GM23338 (cell line): ENCODE measurements at regions not wholly inside any gene's neighbourhood (a gene's known extent, or its start where the extent isn't known, plus 50 kb on each side); places are given as distances from the start of the nearest gene placed in this dataset.
"Not testable (repeated sequence)": the region's sequence is repeated elsewhere in the genome, so short reads cannot be mapped to it uniquely, and the experiment has no call there.

Experiments
- ATAC-seq: fragments of 200-7000 bp; cut with Tn5 transposase; 3 replicates; pipeline ENCODE4 v1.9.1; 2020
- DNase-seq: peaks from one replicate; pipeline ENCODE4 v3.0.0-alpha.2; 2015; ENCODE audit warnings: low spot score
- H2AFZ ChIP-seq: fragments of 200-600 bp; sonication (generic); 2 replicates; pipeline ENCODE4 v1.8.0; 2016; ENCODE audit warnings: antibody characterized with exemption, mild to moderate bottlenecking, moderate library complexity
- H3F3A ChIP-seq: fragments of 200-600 bp; sonication (generic); replicated peaks from 2 replicates; pipeline ENCODE4 v1.8.0; 2017; ENCODE audit warnings: antibody characterized with exemption, mixed run types, low read depth
- H3K27ac ChIP-seq: fragments of 200-600 bp; sonication (generic); 2 replicates; pipeline ENCODE4 v1.6.1; 2016; ENCODE audit warnings: low read depth
- H3K27me3 ChIP-seq: fragments of 200-600 bp; sonication (generic); 2 replicates; pipeline ENCODE4 v1.8.0; 2016; ENCODE audit warnings: mild to moderate bottlenecking, mixed run types, moderate library complexity; ENCODE audit not compliant: insufficient read depth
- H3K36me3 ChIP-seq: fragments of 200-600 bp; sonication (generic); 2 replicates; pipeline ENCODE4 v1.8.0; 2016; ENCODE audit warnings: mild to moderate bottlenecking; ENCODE audit not compliant: insufficient read depth
- H3K4me1 ChIP-seq: fragments of 200-600 bp; sonication (generic); 2 replicates; pipeline ENCODE4 v1.8.0; 2016; ENCODE audit warnings: mild to moderate bottlenecking, moderate library complexity; ENCODE audit not compliant: insufficient read depth
- H3K4me2 ChIP-seq: fragments of 200-600 bp; sonication (generic); 2 replicates; pipeline ENCODE4 v1.7.1; 2017; ENCODE audit warnings: mixed run types
- H3K4me3 ChIP-seq: fragments of 200-600 bp; sonication (generic); 2 replicates; pipeline ENCODE4 v1.6.1; 2016; ENCODE audit warnings: mixed run types
- H3K79me2 ChIP-seq: fragments of 200-600 bp; sonication (generic); replicated peaks from 2 replicates; pipeline ENCODE4 v1.8.0; 2017; ENCODE audit warnings: mild to moderate bottlenecking; ENCODE audit not compliant: insufficient read depth
- H3K9me2 ChIP-seq: fragments of 200-600 bp; sonication (generic); 2 replicates; pipeline ENCODE4 v1.8.0; 2017; ENCODE audit not compliant: insufficient read depth
- H4K20me1 ChIP-seq: fragments of 200-600 bp; sonication (generic); replicated peaks from 2 replicates; pipeline ENCODE4 v1.8.0; 2017; ENCODE audit warnings: mild to moderate bottlenecking; ENCODE audit not compliant: insufficient read depth
- H3K27ac Mint-ChIP-seq: 2 replicates; pipeline ENCODE4 v1.8.0; 2020; ENCODE audit warnings: inconsistent platforms, mild to moderate bottlenecking, moderate library complexity, mixed read lengths
- H3K27me3 Mint-ChIP-seq: 3 replicates; pipeline ENCODE4 v1.8.0; 2022; ENCODE audit warnings: low read depth, mild to moderate bottlenecking, moderate library complexity, mixed read lengths, inconsistent platforms; ENCODE audit not compliant: insufficient read depth, poor library complexity
- H3K36me3 Mint-ChIP-seq: 3 replicates; pipeline ENCODE4 v1.8.0; 2021; ENCODE audit warnings: low read depth, mild to moderate bottlenecking, inconsistent platforms, moderate library complexity, mixed read lengths
- H3K4me1 Mint-ChIP-seq: 3 replicates; pipeline ENCODE4 v1.8.0; 2020; ENCODE audit warnings: mild to moderate bottlenecking, inconsistent platforms, mixed read lengths
- H3K4me3 Mint-ChIP-seq: 3 replicates; pipeline ENCODE4 v1.8.0; 2021; ENCODE audit warnings: moderate library complexity, mild to moderate bottlenecking, inconsistent platforms, mixed read lengths
- H3K9me3 Mint-ChIP-seq: 3 replicates; pipeline ENCODE4 v1.8.0; 2020; ENCODE audit warnings: moderate library complexity, mild to moderate bottlenecking, inconsistent platforms, mixed read lengths
- CREB1 ChIP-seq: fragments of 250-450 bp; sonication (Bioruptor Pico); IDR thresholded peaks from 2 replicates; pipeline ENCODE4 v1.5.0; 2020; ENCODE audit warnings: low read depth, mild to moderate bottlenecking, moderate library complexity
- ETS1 ChIP-seq: IDR thresholded peaks from 2 replicates; pipeline ENCODE4 v1.6.1; 2016; ENCODE audit warnings: antibody characterized with exemption
- EZH2 ChIP-seq: fragments of 200-600 bp; sonication (generic); IDR thresholded peaks from one replicate; pipeline ENCODE4 v1.8.0; 2017; ENCODE audit warnings: antibody characterized with exemption, mild to moderate bottlenecking, low read depth; ENCODE audit not compliant: unreplicated experiment
- EZH2phosphoT487 ChIP-seq: fragments of 200-600 bp; sonication (generic); IDR thresholded peaks from one replicate; pipeline ENCODE4 v1.8.1; 2018; ENCODE audit warnings: antibody characterized with exemption; ENCODE audit not compliant: unreplicated experiment
- JUNB ChIP-seq: IDR thresholded peaks from one replicate; pipeline ENCODE4 v1.6.1; 2016; ENCODE audit warnings: antibody characterized with exemption; ENCODE audit not compliant: unreplicated experiment
- NANOG ChIP-seq: IDR thresholded peaks from 2 replicates; pipeline ENCODE4 v1.6.1; 2016; ENCODE audit warnings: antibody characterized with exemption, borderline replicate concordance
- POLR2AphosphoS5 ChIP-seq: IDR thresholded peaks from 2 replicates; pipeline ENCODE4 v1.6.1; 2016; ENCODE audit warnings: antibody characterized with exemption, low read depth
- STAT1 ChIP-seq: IDR thresholded peaks from one replicate; pipeline ENCODE4 v1.6.1; 2016; ENCODE audit warnings: antibody characterized with exemption; ENCODE audit not compliant: unreplicated experiment
- ZNF331 ChIP-seq: fragments of 250-450 bp; sonication (Bioruptor Pico); IDR thresholded peaks from 2 replicates; pipeline ENCODE4 v1.5.0; 2020; ENCODE audit warnings: low read depth, mild to moderate bottlenecking, moderate library complexity
- TF ChIP-seq, protein P1 (sequence below): fragments of 250-450 bp; sonication (Bioruptor Pico); IDR thresholded peaks from 2 replicates; pipeline ENCODE4 v1.5.0; 2020; ENCODE audit warnings: mild to moderate bottlenecking, moderate library complexity
- TF ChIP-seq, protein P2 (sequence below), 2 experiments: fragments of 200-600 bp in 1 of 2; sonication (generic) in 1 of 2; conservative IDR thresholded peaks; 2 replicates each; pipeline versions ENCODE4 v1.5.1 to v1.6.1; 2016 to 2017; ENCODE audit warnings: antibody characterized with exemption in 2 of 2, low read depth in 2 of 2, mild to moderate bottlenecking in 2 of 2, moderate library complexity in 1 of 2

DNA sequence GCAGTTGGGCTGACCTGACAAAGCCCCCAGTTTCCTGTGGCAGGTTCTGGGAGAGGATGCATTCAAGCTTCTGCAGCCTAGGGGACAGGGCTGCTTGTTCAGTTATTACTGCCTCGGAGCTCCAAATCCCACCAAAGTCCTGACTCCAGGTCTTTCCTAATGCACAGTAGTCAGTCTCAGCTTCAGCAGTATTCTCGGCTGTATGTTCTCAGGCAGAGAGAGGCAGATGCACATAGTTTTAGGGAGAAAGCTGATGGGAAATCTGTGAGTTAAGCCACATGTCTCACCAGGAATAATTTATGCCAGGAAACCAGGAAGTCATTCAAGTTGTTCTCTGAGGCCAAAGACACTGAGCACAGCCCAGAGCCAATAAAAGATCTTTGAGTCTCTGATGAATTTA, 75.3 kb upstream of the BLTP1 start:
- H3K4me1 ChIP-seq, H3K4me3 Mint-ChIP-seq, DNase-seq, H3F3A ChIP-seq, H3K27ac Mint-ChIP-seq, H3K36me3 Mint-ChIP-seq, H3K27me3 Mint-ChIP-seq, H3K9me2 ChIP-seq, H3K27ac ChIP-seq, H3K4me3 ChIP-seq, H4K20me1 ChIP-seq, H3K4me1 Mint-ChIP-seq, H3K4me2 ChIP-seq, H3K27me3 ChIP-seq, H3K36me3 ChIP-seq, H3K79me2 ChIP-seq, H3K9me3 Mint-ChIP-seq: not testable (repeated sequence)
- H2AFZ ChIP-seq, result peak overlapping the region; percentile 20; the same call in 1 of the 2 replicates
- ATAC-seq, result peak; percentile 61

DNA sequence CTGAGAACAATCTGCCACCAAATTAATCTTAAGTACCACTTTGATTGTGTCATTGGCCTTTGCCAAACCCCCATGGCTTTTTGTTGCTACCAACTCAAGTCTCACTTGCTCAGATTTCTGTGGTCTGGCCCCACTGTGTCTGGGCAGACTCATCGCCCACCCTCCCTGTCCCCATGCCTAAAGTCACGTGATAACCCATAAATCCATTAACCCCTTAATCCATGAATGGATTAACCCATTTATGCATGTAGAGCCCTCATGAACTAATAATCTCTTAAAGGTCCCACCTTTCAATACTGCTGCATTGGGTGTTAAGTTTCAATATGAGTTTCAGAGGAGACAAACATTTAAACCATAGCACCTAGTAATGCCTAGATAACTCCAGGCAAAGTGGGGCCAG, 78.5 kb upstream of the BLTP1 start:
- Mint-ChIP-seq H3K27me3 (no peaks in the 10 kb centered on the region), H3K4me3 (no peak overlapping the region), H3K36me3 (no peaks in the 10 kb centered on the region), H3K4me1 (peaks cover 4% of the 10 kb centered on the region; the same call in 2 of the 3 replicates), H3K27ac (no peak overlapping the region), H3K9me3 (no peaks in the 10 kb centered on the region)
- no peaks in the 10 kb centered on the region for H4K20me1 ChIP-seq
- ATAC-seq, result no peak
- H3K36me3 ChIP-seq, result no peaks in the 10 kb centered on the region
- no peaks in the 10 kb centered on the region for H3K27me3 ChIP-seq
- H2AFZ ChIP-seq, result no peak overlapping the region
- DNase-seq, result no peak
- no peak overlapping the region for H3K27ac ChIP-seq
- H3K4me2 ChIP-seq, result no peak overlapping the region
- no peaks in the 10 kb centered on the region for H3K79me2 ChIP-seq
- H3K4me1 ChIP-seq, result no peaks in the 10 kb centered on the region
- H3F3A ChIP-seq, result no peaks in the 10 kb centered on the region
- no peak overlapping the region for H3K4me3 ChIP-seq
- H3K9me2 ChIP-seq, result no peaks in the 10 kb centered on the region
- TF ChIP-seq NANOG (no peak), STAT1 (no peak), JUNB (no peak), ZNF331 (CRISPR knock-in tag) (no peak), EZH2phosphoT487 (no peak), CREB1 (CRISPR knock-in tag) (no peak), POLR2AphosphoS5 (no peak), ETS1 (no peak), EZH2 (no peak)
- TF ChIP-seq, protein P1, sequence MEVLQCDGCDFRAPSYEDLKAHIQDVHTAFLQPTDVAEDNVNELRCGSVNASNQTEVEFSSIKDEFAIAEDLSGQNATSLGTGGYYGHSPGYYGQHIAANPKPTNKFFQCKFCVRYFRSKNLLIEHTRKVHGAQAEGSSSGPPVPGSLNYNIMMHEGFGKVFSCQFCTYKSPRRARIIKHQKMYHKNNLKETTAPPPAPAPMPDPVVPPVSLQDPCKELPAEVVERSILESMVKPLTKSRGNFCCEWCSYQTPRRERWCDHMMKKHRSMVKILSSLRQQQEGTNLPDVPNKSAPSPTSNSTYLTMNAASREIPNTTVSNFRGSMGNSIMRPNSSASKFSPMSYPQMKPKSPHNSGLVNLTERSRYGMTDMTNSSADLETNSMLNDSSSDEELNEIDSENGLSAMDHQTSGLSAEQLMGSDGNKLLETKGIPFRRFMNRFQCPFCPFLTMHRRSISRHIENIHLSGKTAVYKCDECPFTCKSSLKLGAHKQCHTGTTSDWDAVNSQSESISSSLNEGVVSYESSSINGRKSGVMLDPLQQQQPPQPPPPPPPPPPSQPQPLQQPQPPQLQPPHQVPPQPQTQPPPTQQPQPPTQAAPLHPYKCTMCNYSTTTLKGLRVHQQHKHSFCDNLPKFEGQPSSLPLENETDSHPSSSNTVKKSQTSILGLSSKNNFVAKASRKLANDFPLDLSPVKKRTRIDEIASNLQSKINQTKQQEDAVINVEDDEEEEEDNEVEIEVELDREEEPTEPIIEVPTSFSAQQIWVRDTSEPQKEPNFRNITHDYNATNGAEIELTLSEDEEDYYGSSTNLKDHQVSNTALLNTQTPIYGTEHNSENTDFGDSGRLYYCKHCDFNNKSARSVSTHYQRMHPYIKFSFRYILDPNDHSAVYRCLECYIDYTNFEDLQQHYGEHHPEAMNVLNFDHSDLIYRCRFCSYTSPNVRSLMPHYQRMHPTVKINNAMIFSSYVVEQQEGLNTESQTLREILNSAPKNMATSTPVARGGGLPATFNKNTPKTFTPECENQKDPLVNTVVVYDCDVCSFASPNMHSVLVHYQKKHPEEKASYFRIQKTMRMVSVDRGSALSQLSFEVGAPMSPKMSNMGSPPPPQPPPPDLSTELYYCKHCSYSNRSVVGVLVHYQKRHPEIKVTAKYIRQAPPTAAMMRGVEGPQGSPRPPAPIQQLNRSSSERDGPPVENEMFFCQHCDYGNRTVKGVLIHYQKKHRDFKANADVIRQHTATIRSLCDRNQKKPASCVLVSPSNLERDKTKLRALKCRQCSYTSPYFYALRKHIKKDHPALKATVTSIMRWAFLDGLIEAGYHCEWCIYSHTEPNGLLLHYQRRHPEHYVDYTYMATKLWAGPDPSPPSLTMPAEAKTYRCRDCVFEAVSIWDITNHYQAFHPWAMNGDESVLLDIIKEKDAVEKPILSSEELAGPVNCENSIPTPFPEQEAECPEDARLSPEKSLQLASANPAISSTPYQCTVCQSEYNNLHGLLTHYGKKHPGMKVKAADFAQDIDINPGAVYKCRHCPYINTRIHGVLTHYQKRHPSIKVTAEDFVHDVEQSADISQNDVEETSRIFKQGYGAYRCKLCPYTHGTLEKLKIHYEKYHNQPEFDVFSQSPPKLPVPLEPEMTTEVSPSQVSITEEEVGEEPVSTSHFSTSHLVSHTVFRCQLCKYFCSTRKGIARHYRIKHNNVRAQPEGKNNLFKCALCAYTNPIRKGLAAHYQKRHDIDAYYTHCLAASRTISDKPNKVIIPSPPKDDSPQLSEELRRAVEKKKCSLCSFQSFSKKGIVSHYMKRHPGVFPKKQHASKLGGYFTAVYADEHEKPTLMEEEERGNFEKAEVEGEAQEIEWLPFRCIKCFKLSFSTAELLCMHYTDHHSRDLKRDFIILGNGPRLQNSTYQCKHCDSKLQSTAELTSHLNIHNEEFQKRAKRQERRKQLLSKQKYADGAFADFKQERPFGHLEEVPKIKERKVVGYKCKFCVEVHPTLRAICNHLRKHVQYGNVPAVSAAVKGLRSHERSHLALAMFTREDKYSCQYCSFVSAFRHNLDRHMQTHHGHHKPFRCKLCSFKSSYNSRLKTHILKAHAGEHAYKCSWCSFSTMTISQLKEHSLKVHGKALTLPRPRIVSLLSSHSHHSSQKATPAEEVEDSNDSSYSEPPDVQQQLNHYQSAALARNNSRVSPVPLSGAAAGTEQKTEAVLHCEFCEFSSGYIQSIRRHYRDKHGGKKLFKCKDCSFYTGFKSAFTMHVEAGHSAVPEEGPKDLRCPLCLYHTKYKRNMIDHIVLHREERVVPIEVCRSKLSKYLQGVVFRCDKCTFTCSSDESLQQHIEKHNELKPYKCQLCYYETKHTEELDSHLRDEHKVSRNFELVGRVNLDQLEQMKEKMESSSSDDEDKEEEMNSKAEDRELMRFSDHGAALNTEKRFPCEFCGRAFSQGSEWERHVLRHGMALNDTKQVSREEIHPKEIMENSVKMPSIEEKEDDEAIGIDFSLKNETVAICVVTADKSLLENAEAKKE (CRISPR knock-in tag), result no peak
- TF ChIP-seq, protein P2, sequence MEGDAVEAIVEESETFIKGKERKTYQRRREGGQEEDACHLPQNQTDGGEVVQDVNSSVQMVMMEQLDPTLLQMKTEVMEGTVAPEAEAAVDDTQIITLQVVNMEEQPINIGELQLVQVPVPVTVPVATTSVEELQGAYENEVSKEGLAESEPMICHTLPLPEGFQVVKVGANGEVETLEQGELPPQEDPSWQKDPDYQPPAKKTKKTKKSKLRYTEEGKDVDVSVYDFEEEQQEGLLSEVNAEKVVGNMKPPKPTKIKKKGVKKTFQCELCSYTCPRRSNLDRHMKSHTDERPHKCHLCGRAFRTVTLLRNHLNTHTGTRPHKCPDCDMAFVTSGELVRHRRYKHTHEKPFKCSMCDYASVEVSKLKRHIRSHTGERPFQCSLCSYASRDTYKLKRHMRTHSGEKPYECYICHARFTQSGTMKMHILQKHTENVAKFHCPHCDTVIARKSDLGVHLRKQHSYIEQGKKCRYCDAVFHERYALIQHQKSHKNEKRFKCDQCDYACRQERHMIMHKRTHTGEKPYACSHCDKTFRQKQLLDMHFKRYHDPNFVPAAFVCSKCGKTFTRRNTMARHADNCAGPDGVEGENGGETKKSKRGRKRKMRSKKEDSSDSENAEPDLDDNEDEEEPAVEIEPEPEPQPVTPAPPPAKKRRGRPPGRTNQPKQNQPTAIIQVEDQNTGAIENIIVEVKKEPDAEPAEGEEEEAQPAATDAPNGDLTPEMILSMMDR (conservative IDR thresholded peaks at IDR 0.05; ENCODE audit: low read depth in 2 of 2), result no peak
